ENCODE measurements at regions not wholly inside any gene's neighbourhood (a gene's known extent, or its start where the extent isn't known, plus 50 kb on each side); places are given as distances from the start of the nearest gene placed in this dataset.

DNA sequence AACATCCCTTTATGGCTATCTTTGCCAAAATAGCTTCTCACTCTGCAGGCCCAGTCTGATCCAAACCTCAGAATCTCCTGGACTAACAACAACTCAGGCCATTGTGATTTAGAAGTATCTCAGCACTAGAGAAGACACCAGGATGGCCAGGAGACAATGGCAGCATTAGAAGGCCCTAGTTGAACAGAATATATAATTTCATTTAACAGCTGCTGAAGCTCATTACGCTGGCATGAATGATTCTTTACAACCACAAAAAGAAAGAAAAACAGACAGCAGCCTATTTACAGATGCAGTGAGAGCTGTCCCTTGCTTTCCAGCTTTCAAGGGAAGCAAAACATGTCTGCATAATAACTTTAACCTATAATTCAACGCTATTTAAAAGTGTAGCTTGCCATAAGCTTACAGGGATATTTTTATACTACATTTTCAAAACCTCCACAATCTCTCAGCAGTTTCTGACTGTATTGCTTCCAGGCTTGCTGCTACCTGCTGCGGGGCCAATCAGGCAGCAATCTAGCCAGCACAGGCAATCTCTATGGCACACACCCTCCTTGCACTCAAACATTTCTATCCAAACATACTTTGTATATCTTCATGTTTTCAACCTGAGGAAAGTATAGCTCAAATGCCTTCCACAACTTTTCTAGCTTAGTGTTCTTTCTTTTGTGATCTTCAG, 107.3 kb downstream of the OGFRL1 start:
- no peak for DNase-seq

DNA sequence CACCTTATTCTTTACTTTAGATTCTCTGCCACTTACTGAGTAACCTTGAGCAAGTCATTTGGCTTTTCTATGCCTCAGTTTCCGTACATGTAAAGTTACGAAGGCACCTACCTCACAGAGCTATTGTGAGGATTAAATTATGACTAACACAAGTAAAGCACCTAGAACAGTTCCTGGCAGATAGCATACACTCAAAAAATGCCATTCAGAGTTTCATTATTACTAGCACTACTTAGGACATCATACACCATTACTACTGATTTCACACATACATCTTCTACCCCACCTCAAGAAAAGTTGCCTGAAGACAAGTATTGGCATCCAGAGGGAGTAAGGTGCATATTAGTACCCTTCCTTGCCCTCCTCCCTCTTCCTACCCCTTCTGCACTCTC, 107.8 kb downstream of the OGFRL1 start:
- DNase-seq: no peak

DNA sequence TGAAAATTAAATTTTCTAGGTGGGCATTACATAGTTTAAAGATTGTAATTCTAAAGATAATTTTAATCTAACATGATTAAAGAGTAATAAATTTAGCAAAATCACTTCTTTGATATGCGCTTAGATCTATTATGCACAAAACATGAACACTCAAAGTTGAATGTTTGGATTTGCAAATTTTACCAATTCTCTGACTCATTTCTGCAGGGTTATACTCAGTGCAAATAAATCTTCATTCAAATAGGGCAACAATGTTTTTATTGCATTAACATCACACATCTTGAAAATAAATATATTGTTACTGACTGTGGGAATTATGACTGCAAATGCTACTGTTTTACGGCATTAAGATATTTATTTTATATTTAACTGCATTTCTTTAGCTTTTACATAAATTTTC, 110.7 kb downstream of the OGFRL1 start:
- no peak for DNase-seq

DNA sequence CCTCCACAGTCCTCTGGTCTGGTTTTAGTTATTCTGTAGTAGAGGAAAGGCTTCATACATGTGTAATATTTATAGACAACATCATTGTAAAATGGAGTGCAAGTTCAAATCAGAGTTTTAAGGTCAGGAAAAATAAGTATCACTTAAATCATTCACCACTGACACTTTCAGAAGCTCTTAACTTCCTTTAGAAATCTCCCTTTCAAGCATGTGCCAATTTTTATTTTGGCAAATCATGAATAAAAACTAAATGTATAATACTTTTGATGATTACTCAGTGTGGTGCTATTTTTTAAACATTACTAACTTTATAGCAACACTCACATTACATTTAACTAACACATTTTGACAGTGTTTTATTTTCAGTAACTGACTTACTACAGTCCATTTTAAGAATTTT, 112.2 kb downstream of the OGFRL1 start:
- DNase-seq: no peak

DNA sequence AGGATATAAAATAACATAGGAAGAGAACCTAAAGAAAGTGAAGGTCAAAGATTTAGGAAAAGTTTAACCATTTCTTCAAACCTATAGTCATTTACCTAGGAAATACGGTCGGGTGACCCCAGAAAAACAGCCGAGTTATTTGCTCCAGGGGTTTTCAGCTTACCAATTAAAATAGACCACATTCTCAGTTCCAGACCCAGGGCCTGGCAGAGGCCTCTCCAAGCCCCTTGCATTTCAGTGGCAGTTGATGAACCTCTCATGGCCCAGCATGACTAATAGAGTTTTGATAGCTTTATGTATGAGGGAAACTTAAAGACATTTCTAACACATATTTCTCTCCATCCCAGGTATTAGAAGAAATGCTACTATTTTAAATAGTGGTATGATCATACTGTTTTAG, 113.5 kb downstream of the OGFRL1 start:
- no peak for DNase-seq

DNA sequence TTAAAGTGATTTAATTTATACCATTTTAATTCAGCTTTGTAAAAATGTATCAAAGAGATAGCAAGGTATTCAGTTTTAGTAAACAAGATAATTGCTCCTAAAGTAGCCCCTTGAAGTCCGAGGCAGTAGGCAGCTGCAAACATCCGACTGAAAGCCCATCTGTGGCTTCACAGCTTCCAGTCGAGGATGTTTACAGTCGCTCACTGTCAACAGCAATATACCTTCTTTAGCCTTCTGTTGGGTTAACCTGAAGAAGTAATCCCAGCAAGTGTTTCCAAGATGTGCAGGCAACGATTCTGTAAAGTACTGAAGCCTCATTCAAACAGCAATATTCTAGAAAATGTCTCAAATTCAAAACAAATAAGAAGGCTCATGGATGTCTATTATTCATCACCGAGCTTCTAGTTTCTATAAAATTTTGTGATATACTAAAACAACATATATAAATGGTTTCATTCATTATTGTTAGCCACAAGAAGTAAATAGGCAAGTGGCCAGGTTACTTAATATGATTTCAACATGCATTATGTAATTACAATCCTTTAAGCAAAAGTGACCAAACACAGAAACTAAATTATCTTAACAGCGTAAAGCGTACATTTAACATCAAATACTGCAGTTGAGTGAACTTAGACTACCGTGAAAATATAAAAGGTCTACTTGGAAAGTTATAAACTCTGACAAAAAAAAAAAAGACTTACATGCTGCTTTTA, 115.0 kb downstream of the OGFRL1 start:
- DNase-seq: no peak

DNA sequence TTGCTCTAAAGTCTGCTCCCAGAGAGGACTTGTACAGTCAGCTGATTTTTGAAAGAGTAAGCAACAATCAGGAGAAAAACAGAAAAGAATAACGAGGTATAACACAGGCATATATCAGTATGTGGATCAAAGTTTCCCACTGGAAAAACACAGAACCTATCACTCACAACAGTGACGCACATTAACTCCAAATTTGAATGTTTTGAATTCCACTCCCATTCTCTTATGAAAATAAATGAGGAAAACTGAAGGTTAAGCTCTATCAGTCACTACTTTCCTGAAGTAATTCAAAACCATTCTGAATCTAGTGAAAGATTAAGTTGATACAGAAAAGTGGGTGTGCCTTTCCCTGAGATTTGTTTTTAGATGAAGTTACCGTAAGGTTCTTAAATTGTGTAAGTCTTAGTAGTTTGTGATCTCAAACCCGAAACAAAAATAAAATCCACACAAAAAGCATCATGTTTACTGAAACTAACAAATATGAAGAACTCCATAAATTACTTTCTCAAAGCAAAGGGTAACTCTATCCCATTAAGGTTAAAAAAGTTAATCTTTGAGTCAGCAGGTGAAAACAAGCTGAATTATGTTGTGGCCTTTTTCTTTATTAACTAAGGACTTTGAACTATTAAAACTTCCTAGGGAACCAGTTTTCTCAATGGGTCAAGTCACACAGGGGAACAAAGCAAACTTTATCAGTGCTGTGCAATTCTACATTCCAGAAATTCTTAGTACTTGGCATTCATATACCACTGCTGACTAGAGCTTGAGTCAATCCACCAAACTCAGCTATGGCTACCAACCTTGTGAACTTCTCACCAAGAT, 115.7 kb downstream of the OGFRL1 start:
- DNase-seq: no peak

DNA sequence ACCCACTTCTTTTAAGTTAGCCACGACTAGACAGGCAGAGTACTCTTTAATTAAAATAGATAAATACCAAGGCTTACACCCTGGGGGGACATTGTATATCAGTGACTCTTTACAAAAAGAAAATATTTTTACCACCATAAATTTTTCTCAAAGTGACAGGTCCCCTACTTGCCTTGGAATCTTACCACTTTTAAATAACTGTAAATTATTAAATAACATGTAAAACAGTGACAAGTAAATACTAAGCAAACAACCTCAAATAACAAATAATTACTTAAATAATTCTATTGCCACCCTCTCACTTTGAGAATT, 116.3 kb downstream of the OGFRL1 start:
- DNase-seq: no peak

DNA sequence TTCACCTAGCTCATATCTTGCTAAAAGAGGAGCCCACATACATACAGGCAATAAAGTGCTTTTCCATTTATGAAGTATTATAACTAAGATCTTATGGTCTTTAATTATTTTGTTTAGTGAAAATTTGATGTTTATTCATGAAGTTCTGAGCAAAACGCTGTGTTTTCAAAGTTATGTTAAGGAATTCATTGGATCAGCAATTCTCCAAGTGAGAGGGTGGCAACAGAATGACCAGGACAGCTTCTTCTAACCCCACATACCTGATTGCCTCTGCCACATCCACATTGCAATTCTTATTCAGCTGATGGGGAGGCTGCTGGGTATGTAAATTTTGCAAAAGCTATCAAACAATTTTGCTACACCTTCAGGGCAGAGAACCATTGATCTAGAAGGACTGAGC, 116.8 kb downstream of the OGFRL1 start:
- DNase-seq: no peak

DNA sequence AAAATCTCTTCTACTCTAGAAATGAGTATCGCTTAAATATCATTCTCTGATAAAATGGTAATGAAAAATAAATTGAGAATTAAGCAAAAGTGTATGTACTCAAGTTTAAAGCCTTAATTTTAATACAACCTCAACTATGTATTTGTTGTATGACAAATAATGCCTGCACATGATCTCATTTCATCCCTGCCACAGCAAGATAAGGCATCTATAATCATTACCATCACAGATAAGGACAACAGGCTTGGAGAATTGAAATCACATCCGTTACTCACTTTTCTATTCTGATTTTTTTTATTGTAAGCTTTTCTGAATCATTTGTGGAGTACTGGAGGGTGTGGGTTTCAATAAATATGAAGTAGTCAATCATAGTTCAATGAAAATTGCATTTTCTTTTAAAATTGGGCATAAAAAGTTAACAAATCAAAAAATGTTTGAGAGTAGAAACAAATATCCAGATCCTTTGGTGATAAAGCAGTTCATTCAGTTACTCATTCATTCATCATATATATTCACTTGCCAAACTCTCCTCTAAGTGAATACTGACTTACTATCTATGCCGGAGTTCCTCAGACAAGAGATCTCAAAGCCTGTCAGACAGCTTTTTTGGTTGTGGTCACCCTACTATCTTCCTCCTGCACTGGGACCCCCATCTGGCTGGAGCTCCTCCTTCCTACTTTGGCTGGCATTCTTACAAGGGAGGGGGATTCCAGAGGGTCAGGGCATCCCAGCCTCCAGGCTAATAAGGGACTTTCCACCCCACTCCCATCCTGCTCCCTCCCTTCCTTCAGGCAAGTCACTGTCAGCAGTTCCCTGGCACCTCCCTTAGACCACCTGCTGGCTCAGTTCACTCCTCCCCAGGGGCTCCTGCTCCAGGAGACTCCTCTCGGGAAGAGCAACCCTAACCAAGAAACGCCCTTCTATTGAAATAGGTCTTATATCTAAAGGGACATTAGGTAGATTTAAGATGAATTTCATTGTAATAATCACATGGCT, 118.6 kb downstream of the OGFRL1 start:
- no peak for DNase-seq

DNA sequence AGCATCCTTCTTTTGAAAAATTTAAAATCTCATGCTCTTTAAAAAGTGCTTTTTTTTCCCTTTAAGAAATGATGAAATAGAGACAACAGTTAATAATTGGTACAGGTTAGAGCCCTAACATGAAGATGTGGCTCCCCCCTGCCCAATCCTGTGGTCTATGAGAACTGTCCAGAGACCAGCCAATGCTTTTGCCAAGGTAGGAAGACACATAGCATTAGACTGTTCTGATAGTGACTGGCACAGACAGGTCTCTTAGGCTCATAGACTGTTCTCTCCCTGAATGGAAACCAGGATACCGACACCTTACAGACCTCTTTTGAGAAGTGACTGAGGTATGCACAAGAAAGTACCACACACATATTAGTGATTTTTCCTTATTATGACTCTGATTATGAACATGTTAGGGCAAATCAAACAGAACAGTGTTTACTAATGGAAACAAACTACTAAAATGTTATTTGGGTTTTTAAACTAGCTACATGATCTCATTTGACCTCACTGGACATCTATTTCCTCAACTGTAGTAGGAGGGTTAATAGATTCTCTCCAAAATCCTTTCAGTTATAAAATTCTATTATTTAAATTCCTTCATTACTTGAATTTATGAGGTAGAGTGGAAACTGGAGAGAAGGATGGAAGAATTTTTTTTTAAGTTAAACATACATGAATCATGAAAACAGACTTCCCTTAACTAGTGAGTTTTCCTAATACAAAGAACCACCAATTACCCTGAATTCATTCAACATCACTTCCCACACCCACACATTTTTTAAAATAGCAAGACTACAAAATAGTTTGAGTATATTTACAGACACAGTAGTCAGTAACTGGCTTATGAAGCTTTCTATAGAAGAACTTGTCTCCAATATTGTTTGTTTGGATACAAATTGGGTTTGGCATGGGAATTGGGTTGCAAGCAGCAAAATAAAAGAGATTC, 120.4 kb downstream of the OGFRL1 start:
- DNase-seq: no peak

DNA sequence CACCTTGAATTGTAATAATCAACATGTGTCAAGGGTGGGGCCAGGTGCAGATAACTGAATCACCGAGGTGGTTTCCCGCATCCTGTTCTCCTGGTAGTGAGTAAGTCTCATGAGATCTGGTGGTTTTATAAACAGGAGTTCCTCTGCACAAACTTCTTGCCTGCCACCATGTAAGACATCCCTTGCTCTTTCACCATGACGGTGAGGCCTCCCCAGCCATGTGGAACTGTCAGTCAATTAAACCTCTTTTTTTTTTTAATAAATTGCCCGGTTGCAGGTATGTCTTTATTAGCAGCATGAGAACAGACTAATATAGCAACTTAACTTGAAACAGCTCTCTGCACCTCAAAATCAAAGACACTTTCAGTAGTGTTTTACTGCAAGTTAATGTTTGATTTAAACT, 121.6 kb downstream of the OGFRL1 start:
- DNase-seq: no peak

DNA sequence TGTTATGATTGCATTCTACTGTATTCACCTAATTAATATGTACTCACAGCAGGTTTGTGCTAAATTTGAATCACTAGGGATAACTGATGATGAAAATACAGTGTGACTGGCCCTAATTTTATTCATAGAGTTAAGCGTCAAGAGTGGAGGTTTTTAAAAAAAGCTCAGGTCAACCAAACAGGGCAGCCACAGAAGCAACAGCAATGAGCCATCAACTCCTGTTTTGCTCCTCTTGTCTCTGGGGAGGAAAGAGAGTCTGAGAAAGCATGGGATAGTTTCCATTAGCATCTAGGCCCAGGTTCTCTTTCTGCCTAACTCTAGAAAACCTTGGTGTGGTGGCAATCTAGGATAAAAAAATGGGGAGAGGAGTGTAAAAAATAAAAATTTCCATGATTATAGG, 122.1 kb downstream of the OGFRL1 start:
- no peak for DNase-seq

DNA sequence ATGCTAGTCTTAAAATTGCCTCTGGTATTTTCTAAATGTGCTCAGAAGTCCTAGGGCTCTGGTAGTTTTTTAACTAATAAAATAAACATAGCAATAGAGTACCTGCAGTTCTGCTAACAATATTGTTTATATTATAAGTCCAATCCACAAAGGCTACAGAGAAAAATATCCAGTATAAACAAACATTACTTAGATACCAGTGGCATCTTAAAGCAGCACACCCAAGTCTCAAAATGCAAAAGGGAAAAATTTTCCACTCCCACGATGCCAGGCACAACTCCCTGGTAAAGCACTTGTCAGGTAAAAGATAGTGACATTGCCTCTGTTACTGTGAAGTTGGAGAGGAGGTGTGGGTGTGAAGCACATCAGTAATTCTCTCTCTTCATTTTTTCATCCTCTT, 123.3 kb downstream of the OGFRL1 start:
- no peak for DNase-seq

DNA sequence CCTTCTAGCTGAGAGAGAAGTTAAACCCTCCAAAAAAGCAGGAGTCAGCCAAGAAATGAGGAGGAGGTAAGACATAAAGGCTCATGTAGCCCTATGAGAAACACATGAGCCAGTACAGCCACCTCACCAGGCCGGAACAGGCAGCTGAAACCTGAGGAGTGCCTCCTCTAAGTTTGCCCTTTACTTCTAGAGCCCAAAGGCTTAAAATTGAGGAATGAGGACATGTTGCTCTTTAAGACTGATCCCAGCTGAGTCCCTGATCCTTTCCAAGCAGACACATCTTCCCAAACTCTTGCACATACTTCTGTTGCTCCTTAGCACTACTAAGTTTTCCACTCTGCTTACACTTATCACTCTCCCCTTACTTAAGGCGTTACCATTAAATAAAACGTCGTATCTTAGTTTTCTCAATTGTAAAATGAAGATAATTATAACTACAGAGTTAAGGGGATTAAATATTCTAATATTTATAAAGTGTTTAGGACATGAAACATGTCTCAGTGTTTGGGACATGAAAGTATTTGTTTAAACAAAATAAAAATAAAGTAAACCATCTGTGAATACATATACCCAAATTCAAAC, 124.0 kb downstream of the OGFRL1 start:
- no peak for DNase-seq

DNA sequence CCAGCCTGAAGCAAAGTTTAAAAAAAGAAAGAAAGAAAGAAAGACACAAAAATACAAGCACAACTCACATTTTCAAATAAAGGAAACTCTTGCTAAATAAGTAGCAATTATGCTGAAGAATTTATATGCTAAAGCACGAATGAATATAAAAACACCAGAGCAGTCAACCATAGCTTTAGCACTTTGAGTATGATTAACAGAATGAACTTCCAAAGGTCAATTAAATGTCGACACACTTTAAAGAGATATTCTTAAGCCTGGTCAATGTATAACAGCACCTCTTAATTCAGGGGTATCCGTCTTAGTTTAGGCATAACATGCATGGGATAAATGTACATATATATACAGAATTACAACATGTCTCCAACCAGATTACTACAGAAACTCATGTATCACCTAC, 125.9 kb downstream of the OGFRL1 start:
- DNase-seq: no peak

DNA sequence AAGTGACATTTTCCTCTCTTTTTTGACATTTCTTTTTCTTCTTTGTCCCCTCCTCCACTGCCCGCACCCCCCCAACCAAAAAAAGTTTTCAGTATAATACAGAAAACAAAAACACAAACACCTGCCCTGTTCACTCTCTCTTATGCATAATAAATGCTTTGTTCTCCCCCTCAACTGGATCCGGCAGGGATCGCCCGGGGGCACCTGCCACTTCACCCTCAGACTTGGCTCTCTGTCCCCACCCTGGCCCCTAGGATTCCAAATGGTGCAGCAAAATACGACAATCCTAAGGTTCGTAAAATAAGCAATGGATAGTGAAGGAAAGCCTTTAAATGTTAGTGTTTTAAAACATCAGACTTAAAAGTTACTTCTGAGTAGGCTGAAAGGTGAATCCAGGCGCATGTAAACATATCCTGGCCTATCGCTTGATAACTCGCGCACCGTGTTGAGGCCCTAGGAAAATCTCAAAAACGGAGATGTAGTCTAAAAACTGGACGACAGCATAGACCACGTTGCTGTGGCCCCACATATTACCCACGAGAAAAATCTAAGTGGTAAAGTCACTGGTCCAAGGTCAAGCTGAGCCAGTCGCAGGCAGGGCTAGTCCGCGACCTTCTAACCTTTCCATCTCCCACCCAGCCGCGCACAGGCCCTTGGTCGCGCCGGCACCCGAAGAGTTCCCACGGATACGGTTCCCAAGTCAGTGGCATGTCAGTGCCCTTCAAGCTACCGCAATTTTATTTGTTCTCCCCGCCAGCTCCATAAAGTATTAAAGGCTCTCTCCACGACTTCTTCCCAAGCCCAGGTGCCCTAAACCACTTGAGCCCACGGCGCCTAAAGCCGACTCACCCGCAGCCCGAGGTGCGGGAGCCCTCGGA, 130.8 kb downstream of the OGFRL1 start:
- peak in 9 of 58 donors; percentile 14 to 50 (median 38) for DNase-seq

DNA sequence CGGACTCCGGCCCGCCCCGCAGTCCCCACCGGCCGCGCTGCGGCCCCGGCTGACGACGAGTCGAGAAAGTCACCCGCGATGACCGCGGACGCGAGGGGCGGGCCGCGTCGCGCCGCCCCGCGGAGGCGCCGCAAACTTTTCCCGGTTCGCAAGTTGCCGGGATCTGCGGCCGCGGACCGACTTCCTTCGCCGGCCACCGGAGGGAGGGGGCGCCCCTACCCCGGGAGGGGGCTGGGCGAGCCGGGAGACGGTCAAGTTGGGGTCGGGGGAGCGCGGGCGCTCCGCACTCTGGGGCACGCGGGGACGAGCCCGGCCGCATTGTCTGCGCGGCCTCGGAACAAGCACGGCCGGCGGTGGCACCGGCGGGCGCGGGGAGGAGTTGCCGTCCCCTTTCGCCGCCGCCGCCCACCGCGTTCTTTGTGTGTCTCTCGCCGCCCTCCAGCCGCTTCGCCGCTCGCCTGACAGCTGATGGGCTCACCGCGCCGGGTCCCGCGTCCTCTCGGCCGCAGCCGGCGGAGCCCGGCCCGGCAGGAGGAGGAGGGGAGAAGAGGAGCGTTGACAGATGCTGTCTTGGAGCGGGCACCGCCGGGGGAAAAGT, 131.6 kb downstream of the OGFRL1 start:
- DNase-seq: peak in 39 of 58 donors; percentile 17 to 78 (median 43)
